GM12878 (cell line): ENCODE measurements at regions not wholly inside any gene's neighbourhood (a gene's known extent, or its start where the extent isn't known, plus 50 kb on each side); places are given as distances from the start of the nearest gene placed in this dataset.

Experiments
- ATAC-seq: fragments of 200-7000 bp; cut with Tn5 transposase; 3 replicates; pipeline ENCODE4 v1.9.1; 2020; ENCODE audit warnings: mild to moderate bottlenecking, moderate library complexity
- BruUV-seq: library from RNA; stranded (reverse); fragments of 400-500 nt; replicated peaks from 2 replicates; lab custom pipeline; 2021; lab: Mats Ljungman, UMichigan
- CTCF ChIA-PET: fragments of 300-600 bp; sonication (Branson Sonifier 250); formaldehyde crosslinking; extraction: SDS; loops from one replicate; lab custom pipeline; 2021; ENCODE audit warnings: inconsistent platforms; lab: Yijun Ruan, JAX
- POLR2A ChIA-PET: fragments of 350-600 bp; formaldehyde crosslinking; extraction: SDS; loops from one replicate; lab custom pipeline; 2021; ENCODE audit warnings: inconsistent platforms; lab: Charles Lee
- RAD21 ChIA-PET: fragments of 300-600 bp; sonication (Branson Sonifier 250); formaldehyde crosslinking; loops from one replicate; lab custom pipeline; 2023; ENCODE audit warnings: antibody characterized with exemption; ENCODE audit not compliant: unreplicated experiment; lab: Charles Lee
- SMC1A ChIA-PET: fragments of 300-600 bp; sonication (Branson Sonifier 250); formaldehyde crosslinking; loops from one replicate; lab custom pipeline; 2023; ENCODE audit not compliant: unreplicated experiment, uncharacterized antibody; lab: Charles Lee
- DNase-seq: peaks from one replicate; pipeline ENCODE4 v3.0.0-alpha.2; 2011; ENCODE audit warnings: low read depth, low spot score
- FAIRE-seq: peaks from 3 replicates; lab custom pipeline; 2011; peaks lifted over from hg19 to GRCh38; lab: Jason Lieb, UNC
- H2AFZ ChIP-seq: 2 replicates; pipeline ENCODE4 v1.6.0; 2011; ENCODE audit warnings: low read depth, low read length, control low read depth; ENCODE audit not compliant: control insufficient read depth
- H3K27ac ChIP-seq: 2 replicates; pipeline ENCODE4 v1.5.1; 2011; ENCODE audit warnings: control low read depth; ENCODE audit not compliant: control insufficient read depth, insufficient read depth
- H3K27me3 ChIP-seq, 2 experiments: replicated peaks in 1 of 2; 2 replicates each; pipeline versions ENCODE4 v1.6.0 to v1.6.1; 2011; ENCODE audit warnings: low read length in 1 of 2; ENCODE audit not compliant: control insufficient read depth in 2 of 2, insufficient read depth in 2 of 2
- H3K36me3 ChIP-seq, 2 experiments: 2 replicates each; pipeline ENCODE4 v1.5.1; 2011; ENCODE audit warnings: low read length in 1 of 2; ENCODE audit not compliant: control insufficient read depth in 2 of 2, insufficient read depth in 2 of 2
- H3K4me1 ChIP-seq: 2 replicates; pipeline ENCODE4 v1.6.1; 2011; ENCODE audit warnings: mild to moderate bottlenecking, low read length, moderate library complexity, mixed read lengths; ENCODE audit not compliant: control insufficient read depth, insufficient read depth
- H3K4me2 ChIP-seq: 2 replicates; pipeline ENCODE4 v1.6.0; 2011; ENCODE audit warnings: control low read depth; ENCODE audit not compliant: control insufficient read depth, insufficient read depth
- H3K4me3 ChIP-seq: fragments of 200-600 bp; sonication (generic); 2 replicates; pipeline ENCODE4 v1.5.1; 2016
- H3K79me2 ChIP-seq: 2 replicates; pipeline ENCODE4 v1.6.0; 2011; ENCODE audit warnings: low read length; ENCODE audit not compliant: control insufficient read depth, insufficient read depth
- H3K9ac ChIP-seq: 2 replicates; pipeline ENCODE4 v1.8.0; 2011; ENCODE audit warnings: low read length, control low read depth, mixed read lengths; ENCODE audit not compliant: control insufficient read depth, insufficient read depth
- H3K9me3 ChIP-seq: replicated peaks from 3 replicates; pipeline ENCODE4 v1.5.1; 2011; ENCODE audit warnings: mild to moderate bottlenecking, low read length; ENCODE audit not compliant: control insufficient read depth, insufficient read depth
- H4K20me1 ChIP-seq: 2 replicates; pipeline ENCODE4 v1.6.0; 2011; ENCODE audit not compliant: control insufficient read depth, insufficient read depth
- ASH2L ChIP-seq: fragments of 300-600, 200-600 bp; sonication (generic); IDR thresholded peaks from 2 replicates; pipeline ENCODE4 v1.6.1; 2017; ENCODE audit warnings: low read depth, mild to moderate bottlenecking, borderline replicate concordance
- CBX5 ChIP-seq: sonication (generic); IDR thresholded peaks from 2 replicates; pipeline ENCODE4 v1.6.1; 2016; ENCODE audit warnings: low read depth, moderate library complexity, mild to moderate bottlenecking, inconsistent platforms
- MLLT1 ChIP-seq: fragments of 450-650 bp; IDR thresholded peaks from 2 replicates; pipeline ENCODE4 v1.6.1; 2016; ENCODE audit warnings: mild to moderate bottlenecking
- MYC ChIP-seq: IDR thresholded peaks from 2 replicates; pipeline ENCODE4 v1.6.1; 2011; ENCODE audit warnings: mild to moderate bottlenecking, low read length, moderate library complexity, inconsistent platforms; ENCODE audit not compliant: insufficient read depth, insufficient replicate concordance, insufficient read length, severe bottlenecking
- NFYA ChIP-seq: IDR thresholded peaks from 2 replicates; pipeline ENCODE4 v1.6.1; 2011; ENCODE audit warnings: low read depth, mild to moderate bottlenecking, low read length, improper control_type of control experiment, borderline replicate concordance
- SMAD1 ChIP-seq: fragments of 450-650 bp; IDR thresholded peaks from 2 replicates; pipeline ENCODE4 v1.6.1; 2018; ENCODE audit warnings: mild to moderate bottlenecking, low read depth; ENCODE audit not compliant: partially characterized antibody
- SREBF1 ChIP-seq: IDR thresholded peaks from 2 replicates; pipeline ENCODE4 v1.6.1; 2012; ENCODE audit warnings: mild to moderate bottlenecking, low read length
- SUPT20H ChIP-seq: IDR thresholded peaks from 2 replicates; pipeline ENCODE4 v1.6.1; 2011; ENCODE audit warnings: low read depth, mild to moderate bottlenecking, low read length, moderate library complexity, borderline replicate concordance; ENCODE audit not compliant: control insufficient read depth
- ZNF622 ChIP-seq: fragments of 450-650 bp; IDR thresholded peaks from 2 replicates; pipeline ENCODE4 v1.6.1; 2017; ENCODE audit warnings: mild to moderate bottlenecking, inconsistent platforms
- WGBS: methylation state at CpG from one replicate; pipeline ENCODE4 v1.1.6; 2016; ENCODE audit warnings: low lambda C conversion rate; ENCODE audit not compliant: insufficient replicate concordance, insufficient coverage; ENCODE audit errors: missing lambda C conversion rate; 5-methylcytosine and 5-hydroxymethylcytosine counted together
- in situ Hi-C: fragments of 300-500 bp; cut with MboI; formaldehyde crosslinking; loops from 9 replicates; pipeline ENCODE4 v1.14.3; 2018; ENCODE audit warnings: mixed read lengths
- intact Hi-C: fragments of 100-400 bp; cut with micrococcal nuclease; formaldehyde crosslinking; loops from one replicate; pipeline ENCODE4 v1.14.2; 2022; ENCODE audit not compliant: unreplicated experiment

DNA sequence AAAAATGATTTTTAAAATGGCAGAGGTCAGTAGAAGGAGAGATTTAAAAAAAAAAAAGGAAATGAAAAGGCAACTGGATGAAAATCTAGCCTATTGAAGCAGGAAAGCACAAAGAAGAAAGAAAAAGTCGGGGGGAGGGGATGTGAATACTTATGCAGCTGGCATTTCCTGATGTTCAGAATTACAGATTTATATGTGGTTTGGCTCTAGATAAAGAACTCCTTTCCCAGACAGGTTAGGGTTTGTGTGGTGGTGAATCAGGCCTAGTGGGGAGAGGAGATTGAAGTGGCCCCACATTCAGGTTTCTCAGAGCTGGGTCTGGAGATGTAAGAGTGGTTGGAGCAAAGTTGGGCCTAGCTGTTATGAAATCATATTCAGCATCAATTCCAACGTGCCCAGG lies 394.4 kb downstream of the FIGN start (continued):
- no peak for TF ChIP-seq SMAD1
- no peak for TF ChIP-seq CBX5

GRCh38 chr2:163338270-163338669 lies 397.5 kb downstream of the FIGN start:
- RAD21 ChIA-PET = no interaction called here
- intact Hi-C loops = no loop called here

More at GRCh38 chr2:163338270-163338669, 397.5 kb downstream of the FIGN start:
- 0% methylated on average over 3 of the region's 3 CpGs for WGBS
- DNase-seq (no peak), FAIRE-seq (no peak), ATAC-seq (no peak)
- no peak overlapping the region for H3K27ac ChIP-seq
- H3K9me3 ChIP-seq = no peaks in the 10 kb centered on the region
- H2AFZ ChIP-seq = no peak overlapping the region
- BruUV-seq = no TSS peak
- no peak overlapping the region for H3K4me3 ChIP-seq
- H3K4me2 ChIP-seq = no peak overlapping the region
- TF ChIP-seq SUPT20H (no peak), ZNF622 (no peak), MLLT1 (no peak), MYC (no peak), ASH2L (no peak), NFYA (no peak), SREBF1 (no peak), CBX5 (no peak)
- TF ChIP-seq, all 136 proteins: peak for 0
- Histone ChIP-seq H3K4me1 (no peaks in the 10 kb centered on the region), H3K27me3 (no peaks in the 10 kb centered on the region), H4K20me1 (no peaks in the 10 kb centered on the region), H3K79me2 (no peaks in the 10 kb centered on the region), H3K36me3 (no peaks in the 10 kb centered on the region), H3K9ac (no peak overlapping the region)
- POLR2A ChIA-PET = no interaction called here
- CTCF ChIA-PET = no interaction called here
- SMC1A ChIA-PET = interaction anchor here (1.4 kb wide), 1 partner anchor 723 kb away, joined by 3 read pairs; no protein-coding TSS in a partner anchor
- in situ Hi-C loops = no loop called here
